GM23338 (cell line): ENCODE measurements at regions not wholly inside any gene's neighbourhood (a gene's known extent, or its start where the extent isn't known, plus 50 kb on each side); places are given as distances from the start of the nearest gene placed in this dataset.

Source experiments
- ATAC-seq: fragments of 200-7000 bp; cut with Tn5 transposase; 3 replicates; pipeline ENCODE4 v1.9.1; 2020
- DNase-seq: peaks from one replicate; pipeline ENCODE4 v3.0.0-alpha.2; 2015; ENCODE audit warnings: low spot score
- H2AFZ ChIP-seq: fragments of 200-600 bp; sonication (generic); 2 replicates; pipeline ENCODE4 v1.8.0; 2016; ENCODE audit warnings: antibody characterized with exemption, mild to moderate bottlenecking, moderate library complexity
- H3F3A ChIP-seq: fragments of 200-600 bp; sonication (generic); replicated peaks from 2 replicates; pipeline ENCODE4 v1.8.0; 2017; ENCODE audit warnings: antibody characterized with exemption, mixed run types, low read depth
- H3K27ac ChIP-seq: fragments of 200-600 bp; sonication (generic); 2 replicates; pipeline ENCODE4 v1.6.1; 2016; ENCODE audit warnings: low read depth
- H3K27me3 ChIP-seq: fragments of 200-600 bp; sonication (generic); 2 replicates; pipeline ENCODE4 v1.8.0; 2016; ENCODE audit warnings: mild to moderate bottlenecking, mixed run types, moderate library complexity; ENCODE audit not compliant: insufficient read depth
- H3K36me3 ChIP-seq: fragments of 200-600 bp; sonication (generic); 2 replicates; pipeline ENCODE4 v1.8.0; 2016; ENCODE audit warnings: mild to moderate bottlenecking; ENCODE audit not compliant: insufficient read depth
- H3K4me1 ChIP-seq: fragments of 200-600 bp; sonication (generic); 2 replicates; pipeline ENCODE4 v1.8.0; 2016; ENCODE audit warnings: mild to moderate bottlenecking, moderate library complexity; ENCODE audit not compliant: insufficient read depth
- H3K4me2 ChIP-seq: fragments of 200-600 bp; sonication (generic); 2 replicates; pipeline ENCODE4 v1.7.1; 2017; ENCODE audit warnings: mixed run types
- H3K4me3 ChIP-seq: fragments of 200-600 bp; sonication (generic); 2 replicates; pipeline ENCODE4 v1.6.1; 2016; ENCODE audit warnings: mixed run types
- H3K79me2 ChIP-seq: fragments of 200-600 bp; sonication (generic); replicated peaks from 2 replicates; pipeline ENCODE4 v1.8.0; 2017; ENCODE audit warnings: mild to moderate bottlenecking; ENCODE audit not compliant: insufficient read depth
- H3K9me2 ChIP-seq: fragments of 200-600 bp; sonication (generic); 2 replicates; pipeline ENCODE4 v1.8.0; 2017; ENCODE audit not compliant: insufficient read depth
- H4K20me1 ChIP-seq: fragments of 200-600 bp; sonication (generic); replicated peaks from 2 replicates; pipeline ENCODE4 v1.8.0; 2017; ENCODE audit warnings: mild to moderate bottlenecking; ENCODE audit not compliant: insufficient read depth
- H3K27ac Mint-ChIP-seq: 2 replicates; pipeline ENCODE4 v1.8.0; 2020; ENCODE audit warnings: inconsistent platforms, mild to moderate bottlenecking, moderate library complexity, mixed read lengths
- H3K27me3 Mint-ChIP-seq: 3 replicates; pipeline ENCODE4 v1.8.0; 2022; ENCODE audit warnings: low read depth, mild to moderate bottlenecking, moderate library complexity, mixed read lengths, inconsistent platforms; ENCODE audit not compliant: insufficient read depth, poor library complexity
- H3K36me3 Mint-ChIP-seq: 3 replicates; pipeline ENCODE4 v1.8.0; 2021; ENCODE audit warnings: low read depth, mild to moderate bottlenecking, inconsistent platforms, moderate library complexity, mixed read lengths
- H3K4me1 Mint-ChIP-seq: 3 replicates; pipeline ENCODE4 v1.8.0; 2020; ENCODE audit warnings: mild to moderate bottlenecking, inconsistent platforms, mixed read lengths
- H3K4me3 Mint-ChIP-seq: 3 replicates; pipeline ENCODE4 v1.8.0; 2021; ENCODE audit warnings: moderate library complexity, mild to moderate bottlenecking, inconsistent platforms, mixed read lengths
- H3K9me3 Mint-ChIP-seq: 3 replicates; pipeline ENCODE4 v1.8.0; 2020; ENCODE audit warnings: moderate library complexity, mild to moderate bottlenecking, inconsistent platforms, mixed read lengths
- EZH2 ChIP-seq: fragments of 200-600 bp; sonication (generic); IDR thresholded peaks from one replicate; pipeline ENCODE4 v1.8.0; 2017; ENCODE audit warnings: antibody characterized with exemption, mild to moderate bottlenecking, low read depth; ENCODE audit not compliant: unreplicated experiment
- EZH2phosphoT487 ChIP-seq: fragments of 200-600 bp; sonication (generic); IDR thresholded peaks from one replicate; pipeline ENCODE4 v1.8.1; 2018; ENCODE audit warnings: antibody characterized with exemption; ENCODE audit not compliant: unreplicated experiment
- JUNB ChIP-seq: IDR thresholded peaks from one replicate; pipeline ENCODE4 v1.6.1; 2016; ENCODE audit warnings: antibody characterized with exemption; ENCODE audit not compliant: unreplicated experiment
- NANOG ChIP-seq: IDR thresholded peaks from 2 replicates; pipeline ENCODE4 v1.6.1; 2016; ENCODE audit warnings: antibody characterized with exemption, borderline replicate concordance
- POLR2AphosphoS5 ChIP-seq: IDR thresholded peaks from 2 replicates; pipeline ENCODE4 v1.6.1; 2016; ENCODE audit warnings: antibody characterized with exemption, low read depth
- STAT1 ChIP-seq: IDR thresholded peaks from one replicate; pipeline ENCODE4 v1.6.1; 2016; ENCODE audit warnings: antibody characterized with exemption; ENCODE audit not compliant: unreplicated experiment
- ZNF114 ChIP-seq: fragments of 250-450 bp; sonication (Bioruptor Pico); IDR thresholded peaks from 2 replicates; pipeline ENCODE4 v1.5.0; 2020; ENCODE audit warnings: mild to moderate bottlenecking, moderate library complexity
- TF ChIP-seq, protein P1 (sequence below): IDR thresholded peaks from 2 replicates; pipeline ENCODE4 v1.6.1; 2016; ENCODE audit warnings: antibody characterized with exemption
- TF ChIP-seq, protein P2 (sequence below): IDR thresholded peaks from one replicate; pipeline ENCODE4 v1.6.1; 2018; ENCODE audit warnings: antibody characterized with exemption; ENCODE audit not compliant: unreplicated experiment
- TF ChIP-seq, protein P3 (sequence below): fragments of 250-450 bp; sonication (Bioruptor Pico); IDR thresholded peaks from 2 replicates; pipeline ENCODE4 v1.5.0; 2020; ENCODE audit warnings: mild to moderate bottlenecking, moderate library complexity
- TF ChIP-seq, protein P4 (sequence below), 2 experiments: fragments of 200-600 bp in 1 of 2; sonication (generic) in 1 of 2; conservative IDR thresholded peaks; 2 replicates each; pipeline versions ENCODE4 v1.5.1 to v1.6.1; 2016 to 2017; ENCODE audit warnings: antibody characterized with exemption in 2 of 2, low read depth in 2 of 2, mild to moderate bottlenecking in 2 of 2, moderate library complexity in 1 of 2

DNA sequence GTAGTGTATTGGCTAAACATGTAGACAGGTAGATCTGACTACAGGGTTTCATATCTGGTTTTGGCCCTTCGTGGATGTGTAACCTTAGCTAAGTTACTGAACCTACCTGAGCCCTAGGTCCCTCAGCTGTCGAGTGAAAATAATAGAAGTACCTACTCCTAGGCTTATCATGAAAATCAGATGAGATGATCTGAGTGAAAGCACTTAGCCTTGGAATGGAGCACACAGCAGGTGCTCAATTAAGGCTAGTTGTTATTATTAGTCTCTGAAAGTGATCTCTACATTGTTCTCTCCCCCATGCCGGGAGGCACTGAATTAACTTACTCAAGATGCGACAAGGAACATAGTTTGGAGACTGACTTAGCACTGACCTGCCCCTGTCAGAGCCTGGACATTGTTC is 174.7 kb upstream of the ZNF217 start (continued):
- TF ChIP-seq, protein P1, sequence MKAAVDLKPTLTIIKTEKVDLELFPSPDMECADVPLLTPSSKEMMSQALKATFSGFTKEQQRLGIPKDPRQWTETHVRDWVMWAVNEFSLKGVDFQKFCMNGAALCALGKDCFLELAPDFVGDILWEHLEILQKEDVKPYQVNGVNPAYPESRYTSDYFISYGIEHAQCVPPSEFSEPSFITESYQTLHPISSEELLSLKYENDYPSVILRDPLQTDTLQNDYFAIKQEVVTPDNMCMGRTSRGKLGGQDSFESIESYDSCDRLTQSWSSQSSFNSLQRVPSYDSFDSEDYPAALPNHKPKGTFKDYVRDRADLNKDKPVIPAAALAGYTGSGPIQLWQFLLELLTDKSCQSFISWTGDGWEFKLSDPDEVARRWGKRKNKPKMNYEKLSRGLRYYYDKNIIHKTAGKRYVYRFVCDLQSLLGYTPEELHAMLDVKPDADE: no peak
- TF ChIP-seq STAT1 (no peak), ZNF114 (CRISPR knock-in tag) (no peak), EZH2phosphoT487 (no peak), NANOG (peak; percentile 94), EZH2 (no peak)
- TF ChIP-seq, protein P2, sequence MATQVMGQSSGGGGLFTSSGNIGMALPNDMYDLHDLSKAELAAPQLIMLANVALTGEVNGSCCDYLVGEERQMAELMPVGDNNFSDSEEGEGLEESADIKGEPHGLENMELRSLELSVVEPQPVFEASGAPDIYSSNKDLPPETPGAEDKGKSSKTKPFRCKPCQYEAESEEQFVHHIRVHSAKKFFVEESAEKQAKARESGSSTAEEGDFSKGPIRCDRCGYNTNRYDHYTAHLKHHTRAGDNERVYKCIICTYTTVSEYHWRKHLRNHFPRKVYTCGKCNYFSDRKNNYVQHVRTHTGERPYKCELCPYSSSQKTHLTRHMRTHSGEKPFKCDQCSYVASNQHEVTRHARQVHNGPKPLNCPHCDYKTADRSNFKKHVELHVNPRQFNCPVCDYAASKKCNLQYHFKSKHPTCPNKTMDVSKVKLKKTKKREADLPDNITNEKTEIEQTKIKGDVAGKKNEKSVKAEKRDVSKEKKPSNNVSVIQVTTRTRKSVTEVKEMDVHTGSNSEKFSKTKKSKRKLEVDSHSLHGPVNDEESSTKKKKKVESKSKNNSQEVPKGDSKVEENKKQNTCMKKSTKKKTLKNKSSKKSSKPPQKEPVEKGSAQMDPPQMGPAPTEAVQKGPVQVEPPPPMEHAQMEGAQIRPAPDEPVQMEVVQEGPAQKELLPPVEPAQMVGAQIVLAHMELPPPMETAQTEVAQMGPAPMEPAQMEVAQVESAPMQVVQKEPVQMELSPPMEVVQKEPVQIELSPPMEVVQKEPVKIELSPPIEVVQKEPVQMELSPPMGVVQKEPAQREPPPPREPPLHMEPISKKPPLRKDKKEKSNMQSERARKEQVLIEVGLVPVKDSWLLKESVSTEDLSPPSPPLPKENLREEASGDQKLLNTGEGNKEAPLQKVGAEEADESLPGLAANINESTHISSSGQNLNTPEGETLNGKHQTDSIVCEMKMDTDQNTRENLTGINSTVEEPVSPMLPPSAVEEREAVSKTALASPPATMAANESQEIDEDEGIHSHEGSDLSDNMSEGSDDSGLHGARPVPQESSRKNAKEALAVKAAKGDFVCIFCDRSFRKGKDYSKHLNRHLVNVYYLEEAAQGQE: no peak

DNA sequence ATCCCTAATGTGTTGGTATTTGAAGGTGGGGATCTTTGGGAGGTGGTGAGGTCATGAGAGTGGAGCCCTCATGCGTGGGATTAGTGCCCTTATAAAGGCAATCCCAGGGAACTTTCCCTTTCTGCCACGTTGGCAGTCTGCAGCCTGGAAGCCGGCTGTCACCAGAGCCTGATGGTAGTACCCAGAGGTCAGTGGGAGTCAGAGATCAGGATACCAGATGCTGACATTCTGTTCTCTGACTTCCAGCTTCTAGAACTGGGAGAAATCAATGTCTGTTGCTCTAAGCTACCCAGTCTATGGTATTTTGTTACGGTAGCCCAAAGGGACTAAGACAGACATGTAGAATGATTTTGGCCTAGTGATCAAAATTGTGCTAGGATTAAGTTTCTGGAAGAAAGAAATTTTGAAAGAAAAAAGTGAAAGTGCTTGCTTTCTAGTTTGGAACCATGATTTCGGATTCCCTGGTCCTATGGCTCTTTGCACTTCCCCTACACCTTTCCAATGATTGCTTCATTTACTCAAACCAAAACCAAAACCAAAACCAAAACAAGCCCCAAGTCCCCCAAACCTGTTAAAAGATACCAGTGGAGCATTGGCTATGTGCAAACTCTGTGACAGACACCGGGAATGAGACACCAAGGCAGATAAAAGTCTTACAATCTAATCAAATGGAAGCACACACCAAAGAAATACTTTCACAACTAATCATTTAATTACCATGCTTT is 173.7 kb upstream of the ZNF217 start:
- Histone ChIP-seq H3K4me3 (no peak overlapping the region), H4K20me1 (no peaks in the 10 kb centered on the region), H3K4me1 (peaks cover 32% of the 10 kb centered on the region), H3K27ac (no peak overlapping the region), H3F3A (no peaks in the 10 kb centered on the region), H3K79me2 (no peaks in the 10 kb centered on the region), H3K4me2 (peak overlapping the region; percentile 62), H2AFZ (no peak overlapping the region), H3K36me3 (no peaks in the 10 kb centered on the region), H3K9me2 (no peaks in the 10 kb centered on the region), H3K27me3 (no peaks in the 10 kb centered on the region)
- Mint-ChIP-seq H3K9me3 (peaks cover 2% of the 10 kb centered on the region; the same call in 1 of the 3 replicates), H3K4me3 (no peak overlapping the region), H3K27me3 (peaks cover 6% of the 10 kb centered on the region), H3K36me3 (no peaks in the 10 kb centered on the region), H3K27ac (0 out of 2 replicates have a peak overlapping the region, but pooled peaks have one; percentile 14), H3K4me1 (peaks cover 37% of the 10 kb centered on the region)
- no peak for DNase-seq
- no peak for ATAC-seq
- TF ChIP-seq, protein P1: no peak
- TF ChIP-seq, protein P3, sequence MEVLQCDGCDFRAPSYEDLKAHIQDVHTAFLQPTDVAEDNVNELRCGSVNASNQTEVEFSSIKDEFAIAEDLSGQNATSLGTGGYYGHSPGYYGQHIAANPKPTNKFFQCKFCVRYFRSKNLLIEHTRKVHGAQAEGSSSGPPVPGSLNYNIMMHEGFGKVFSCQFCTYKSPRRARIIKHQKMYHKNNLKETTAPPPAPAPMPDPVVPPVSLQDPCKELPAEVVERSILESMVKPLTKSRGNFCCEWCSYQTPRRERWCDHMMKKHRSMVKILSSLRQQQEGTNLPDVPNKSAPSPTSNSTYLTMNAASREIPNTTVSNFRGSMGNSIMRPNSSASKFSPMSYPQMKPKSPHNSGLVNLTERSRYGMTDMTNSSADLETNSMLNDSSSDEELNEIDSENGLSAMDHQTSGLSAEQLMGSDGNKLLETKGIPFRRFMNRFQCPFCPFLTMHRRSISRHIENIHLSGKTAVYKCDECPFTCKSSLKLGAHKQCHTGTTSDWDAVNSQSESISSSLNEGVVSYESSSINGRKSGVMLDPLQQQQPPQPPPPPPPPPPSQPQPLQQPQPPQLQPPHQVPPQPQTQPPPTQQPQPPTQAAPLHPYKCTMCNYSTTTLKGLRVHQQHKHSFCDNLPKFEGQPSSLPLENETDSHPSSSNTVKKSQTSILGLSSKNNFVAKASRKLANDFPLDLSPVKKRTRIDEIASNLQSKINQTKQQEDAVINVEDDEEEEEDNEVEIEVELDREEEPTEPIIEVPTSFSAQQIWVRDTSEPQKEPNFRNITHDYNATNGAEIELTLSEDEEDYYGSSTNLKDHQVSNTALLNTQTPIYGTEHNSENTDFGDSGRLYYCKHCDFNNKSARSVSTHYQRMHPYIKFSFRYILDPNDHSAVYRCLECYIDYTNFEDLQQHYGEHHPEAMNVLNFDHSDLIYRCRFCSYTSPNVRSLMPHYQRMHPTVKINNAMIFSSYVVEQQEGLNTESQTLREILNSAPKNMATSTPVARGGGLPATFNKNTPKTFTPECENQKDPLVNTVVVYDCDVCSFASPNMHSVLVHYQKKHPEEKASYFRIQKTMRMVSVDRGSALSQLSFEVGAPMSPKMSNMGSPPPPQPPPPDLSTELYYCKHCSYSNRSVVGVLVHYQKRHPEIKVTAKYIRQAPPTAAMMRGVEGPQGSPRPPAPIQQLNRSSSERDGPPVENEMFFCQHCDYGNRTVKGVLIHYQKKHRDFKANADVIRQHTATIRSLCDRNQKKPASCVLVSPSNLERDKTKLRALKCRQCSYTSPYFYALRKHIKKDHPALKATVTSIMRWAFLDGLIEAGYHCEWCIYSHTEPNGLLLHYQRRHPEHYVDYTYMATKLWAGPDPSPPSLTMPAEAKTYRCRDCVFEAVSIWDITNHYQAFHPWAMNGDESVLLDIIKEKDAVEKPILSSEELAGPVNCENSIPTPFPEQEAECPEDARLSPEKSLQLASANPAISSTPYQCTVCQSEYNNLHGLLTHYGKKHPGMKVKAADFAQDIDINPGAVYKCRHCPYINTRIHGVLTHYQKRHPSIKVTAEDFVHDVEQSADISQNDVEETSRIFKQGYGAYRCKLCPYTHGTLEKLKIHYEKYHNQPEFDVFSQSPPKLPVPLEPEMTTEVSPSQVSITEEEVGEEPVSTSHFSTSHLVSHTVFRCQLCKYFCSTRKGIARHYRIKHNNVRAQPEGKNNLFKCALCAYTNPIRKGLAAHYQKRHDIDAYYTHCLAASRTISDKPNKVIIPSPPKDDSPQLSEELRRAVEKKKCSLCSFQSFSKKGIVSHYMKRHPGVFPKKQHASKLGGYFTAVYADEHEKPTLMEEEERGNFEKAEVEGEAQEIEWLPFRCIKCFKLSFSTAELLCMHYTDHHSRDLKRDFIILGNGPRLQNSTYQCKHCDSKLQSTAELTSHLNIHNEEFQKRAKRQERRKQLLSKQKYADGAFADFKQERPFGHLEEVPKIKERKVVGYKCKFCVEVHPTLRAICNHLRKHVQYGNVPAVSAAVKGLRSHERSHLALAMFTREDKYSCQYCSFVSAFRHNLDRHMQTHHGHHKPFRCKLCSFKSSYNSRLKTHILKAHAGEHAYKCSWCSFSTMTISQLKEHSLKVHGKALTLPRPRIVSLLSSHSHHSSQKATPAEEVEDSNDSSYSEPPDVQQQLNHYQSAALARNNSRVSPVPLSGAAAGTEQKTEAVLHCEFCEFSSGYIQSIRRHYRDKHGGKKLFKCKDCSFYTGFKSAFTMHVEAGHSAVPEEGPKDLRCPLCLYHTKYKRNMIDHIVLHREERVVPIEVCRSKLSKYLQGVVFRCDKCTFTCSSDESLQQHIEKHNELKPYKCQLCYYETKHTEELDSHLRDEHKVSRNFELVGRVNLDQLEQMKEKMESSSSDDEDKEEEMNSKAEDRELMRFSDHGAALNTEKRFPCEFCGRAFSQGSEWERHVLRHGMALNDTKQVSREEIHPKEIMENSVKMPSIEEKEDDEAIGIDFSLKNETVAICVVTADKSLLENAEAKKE (CRISPR knock-in tag): no peak
- TF ChIP-seq JUNB (no peak), ZNF114 (CRISPR knock-in tag) (no peak), POLR2AphosphoS5 (no peak)
- TF ChIP-seq, protein P4, sequence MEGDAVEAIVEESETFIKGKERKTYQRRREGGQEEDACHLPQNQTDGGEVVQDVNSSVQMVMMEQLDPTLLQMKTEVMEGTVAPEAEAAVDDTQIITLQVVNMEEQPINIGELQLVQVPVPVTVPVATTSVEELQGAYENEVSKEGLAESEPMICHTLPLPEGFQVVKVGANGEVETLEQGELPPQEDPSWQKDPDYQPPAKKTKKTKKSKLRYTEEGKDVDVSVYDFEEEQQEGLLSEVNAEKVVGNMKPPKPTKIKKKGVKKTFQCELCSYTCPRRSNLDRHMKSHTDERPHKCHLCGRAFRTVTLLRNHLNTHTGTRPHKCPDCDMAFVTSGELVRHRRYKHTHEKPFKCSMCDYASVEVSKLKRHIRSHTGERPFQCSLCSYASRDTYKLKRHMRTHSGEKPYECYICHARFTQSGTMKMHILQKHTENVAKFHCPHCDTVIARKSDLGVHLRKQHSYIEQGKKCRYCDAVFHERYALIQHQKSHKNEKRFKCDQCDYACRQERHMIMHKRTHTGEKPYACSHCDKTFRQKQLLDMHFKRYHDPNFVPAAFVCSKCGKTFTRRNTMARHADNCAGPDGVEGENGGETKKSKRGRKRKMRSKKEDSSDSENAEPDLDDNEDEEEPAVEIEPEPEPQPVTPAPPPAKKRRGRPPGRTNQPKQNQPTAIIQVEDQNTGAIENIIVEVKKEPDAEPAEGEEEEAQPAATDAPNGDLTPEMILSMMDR (conservative IDR thresholded peaks at IDR 0.05; ENCODE audit: low read depth in 2 of 2): no peak
